ENCODE measurements at regions not wholly inside any gene's neighbourhood (a gene's known extent, or its start where the extent isn't known, plus 50 kb on each side); places are given as distances from the start of the nearest gene placed in this dataset.

- ChIA-PET POLR2A (no interaction called here), CTCF (no interaction called here)
- H3K4me3 ChIP-seq (ENCODE audit: control insufficient read depth in 1 of 7, extremely low read depth in 1 of 7, insufficient read depth in 4 of 7, low read depth in 2 of 7, low read length in 6 of 7), result no peak overlapping the region
- H3K27me3 ChIP-seq (replicated peaks in 2 of 5; ENCODE audit: control insufficient read depth in 4 of 5, insufficient read depth in 5 of 5, low read length in 4 of 5), result no peaks in the 10 kb centered on the region
- no peaks in the 10 kb centered on the region for H3K4me1 ChIP-seq (ENCODE audit: control extremely low read depth in 1 of 4, control insufficient read depth in 4 of 4, insufficient read depth in 4 of 4, low read length in 3 of 4)
- no peaks in the 10 kb centered on the region for H3K36me3 ChIP-seq (ENCODE audit: control insufficient read depth in 4 of 4, insufficient read depth in 4 of 4, low read length in 3 of 4)
- no peaks in the 10 kb centered on the region for H3K9me3 ChIP-seq (ENCODE audit: control extremely low read depth in 1 of 5, control insufficient read depth in 4 of 5, insufficient read depth in 2 of 5, low read depth in 1 of 5, low read length in 4 of 5)
- no peak for DNase-seq
- no peak overlapping the region for H3K27ac ChIP-seq (ENCODE audit: insufficient read depth in 1 of 2, low read depth in 1 of 2, low read length in 2 of 2, poor library complexity in 1 of 2, severe bottlenecking in 2 of 2)
- 100% methylated on average over 1 of the region's 1 CpG for WGBS (ENCODE audit: insufficient coverage)
These were observed 565.8 kb upstream of the COBL start for GRCh38 chr7:51882412-51882811.

GRCh38 chr7:51881309-51881708 is 564.7 kb upstream of the COBL start:
- no peaks in the 10 kb centered on the region for H3K27me3 ChIP-seq (replicated peaks in 2 of 5; ENCODE audit: control insufficient read depth in 4 of 5, insufficient read depth in 5 of 5, low read length in 4 of 5)
- 80% methylated on average over 1 of the region's 2 CpGs for WGBS (ENCODE audit: insufficient coverage)
- ChIA-PET POLR2A (no interaction called here), CTCF (no interaction called here)
- H3K9me3 ChIP-seq (ENCODE audit: control extremely low read depth in 1 of 5, control insufficient read depth in 4 of 5, insufficient read depth in 2 of 5, low read depth in 1 of 5, low read length in 4 of 5), result no peaks in the 10 kb centered on the region
- H3K27ac ChIP-seq (ENCODE audit: insufficient read depth in 1 of 2, low read depth in 1 of 2, low read length in 2 of 2, poor library complexity in 1 of 2, severe bottlenecking in 2 of 2), result no peak overlapping the region
- no peak overlapping the region for H3K4me3 ChIP-seq (ENCODE audit: control insufficient read depth in 1 of 7, extremely low read depth in 1 of 7, insufficient read depth in 4 of 7, low read depth in 2 of 7, low read length in 6 of 7)
- DNase-seq, result no peak
- no peaks in the 10 kb centered on the region for H3K36me3 ChIP-seq (ENCODE audit: control insufficient read depth in 4 of 4, insufficient read depth in 4 of 4, low read length in 3 of 4)
- no peaks in the 10 kb centered on the region for H3K4me1 ChIP-seq (ENCODE audit: control extremely low read depth in 1 of 4, control insufficient read depth in 4 of 4, insufficient read depth in 4 of 4, low read length in 3 of 4)

- H3K27me3 ChIP-seq (replicated peaks in 2 of 5; ENCODE audit: control insufficient read depth in 4 of 5, insufficient read depth in 5 of 5, low read length in 4 of 5), result no peaks in the 10 kb centered on the region
- no peak overlapping the region for H3K27ac ChIP-seq (ENCODE audit: insufficient read depth in 1 of 2, low read depth in 1 of 2, low read length in 2 of 2, poor library complexity in 1 of 2, severe bottlenecking in 2 of 2)
- ChIA-PET POLR2A (no interaction called here), CTCF (no interaction called here)
- H3K9me3 ChIP-seq (ENCODE audit: control extremely low read depth in 1 of 5, control insufficient read depth in 4 of 5, insufficient read depth in 2 of 5, low read depth in 1 of 5, low read length in 4 of 5), result no peaks in the 10 kb centered on the region
- no peak for DNase-seq
- no peaks in the 10 kb centered on the region for H3K4me1 ChIP-seq (ENCODE audit: control extremely low read depth in 1 of 4, control insufficient read depth in 4 of 4, insufficient read depth in 4 of 4, low read length in 3 of 4)
- H3K36me3 ChIP-seq (ENCODE audit: control insufficient read depth in 4 of 4, insufficient read depth in 4 of 4, low read length in 3 of 4), result no peaks in the 10 kb centered on the region
- no CpG with 5 or more reads among the region's 1 CpG for WGBS (ENCODE audit: insufficient coverage)
- H3K4me3 ChIP-seq (ENCODE audit: control insufficient read depth in 1 of 7, extremely low read depth in 1 of 7, insufficient read depth in 4 of 7, low read depth in 2 of 7, low read length in 6 of 7), result no peak overlapping the region
These were observed 562.3 kb upstream of the COBL start for GRCh38 chr7:51878865-51879264.

GRCh38 chr7:51869452-51869851 is 552.8 kb upstream of the COBL start:
- Histone ChIP-seq H3K4me3 (ENCODE audit: control insufficient read depth in 1 of 7, extremely low read depth in 1 of 7, insufficient read depth in 4 of 7, low read depth in 2 of 7, low read length in 6 of 7) (no peak overlapping the region), H3K27me3 (replicated peaks in 2 of 5; ENCODE audit: control insufficient read depth in 4 of 5, insufficient read depth in 5 of 5, low read length in 4 of 5) (no peaks in the 10 kb centered on the region), H3K27ac (ENCODE audit: insufficient read depth in 1 of 2, low read depth in 1 of 2, low read length in 2 of 2, poor library complexity in 1 of 2, severe bottlenecking in 2 of 2) (no peak overlapping the region), H3K9me3 (ENCODE audit: control extremely low read depth in 1 of 5, control insufficient read depth in 4 of 5, insufficient read depth in 2 of 5, low read depth in 1 of 5, low read length in 4 of 5) (no peaks in the 10 kb centered on the region), H3K4me1 (ENCODE audit: control extremely low read depth in 1 of 4, control insufficient read depth in 4 of 4, insufficient read depth in 4 of 4, low read length in 3 of 4) (no peaks in the 10 kb centered on the region), H3K36me3 (ENCODE audit: control insufficient read depth in 4 of 4, insufficient read depth in 4 of 4, low read length in 3 of 4) (no peaks in the 10 kb centered on the region)
- WGBS (ENCODE audit: insufficient coverage), result 68% methylated on average over 6 of the region's 6 CpGs
- DNase-seq, result no peak
- CTCF ChIA-PET, result no interaction called here
- POLR2A ChIA-PET, result no interaction called here

- H3K4me1 ChIP-seq (ENCODE audit: control extremely low read depth in 1 of 4, control insufficient read depth in 4 of 4, insufficient read depth in 4 of 4, low read length in 3 of 4), result no peaks in the 10 kb centered on the region
- ChIA-PET POLR2A (no interaction called here), CTCF (no interaction called here)
- no peaks in the 10 kb centered on the region for H3K27me3 ChIP-seq (replicated peaks in 2 of 5; ENCODE audit: control insufficient read depth in 4 of 5, insufficient read depth in 5 of 5, low read length in 4 of 5)
- no peaks in the 10 kb centered on the region for H3K36me3 ChIP-seq (ENCODE audit: control insufficient read depth in 4 of 4, insufficient read depth in 4 of 4, low read length in 3 of 4)
- H3K4me3 ChIP-seq (ENCODE audit: control insufficient read depth in 1 of 7, extremely low read depth in 1 of 7, insufficient read depth in 4 of 7, low read depth in 2 of 7, low read length in 6 of 7), result no peak overlapping the region
- DNase-seq, result no peak
- 83% methylated on average over 1 of the region's 2 CpGs for whole genome bisulfite sequencing (ENCODE audit: insufficient coverage)
- H3K27ac ChIP-seq (ENCODE audit: insufficient read depth in 1 of 2, low read depth in 1 of 2, low read length in 2 of 2, poor library complexity in 1 of 2, severe bottlenecking in 2 of 2), result no peak overlapping the region
- H3K9me3 ChIP-seq (ENCODE audit: control extremely low read depth in 1 of 5, control insufficient read depth in 4 of 5, insufficient read depth in 2 of 5, low read depth in 1 of 5, low read length in 4 of 5), result no peaks in the 10 kb centered on the region
These were observed 550.5 kb upstream of the COBL start for GRCh38 chr7:51867117-51867516.

- 100% methylated on average over 2 of the region's 2 CpGs for WGBS (ENCODE audit: insufficient coverage)
- ChIA-PET POLR2A (no interaction called here), CTCF (no interaction called here)
- H3K36me3 ChIP-seq (ENCODE audit: control insufficient read depth in 4 of 4, insufficient read depth in 4 of 4, low read length in 3 of 4), result no peaks in the 10 kb centered on the region
- DNase-seq, result no peak
- H3K4me1 ChIP-seq (ENCODE audit: control extremely low read depth in 1 of 4, control insufficient read depth in 4 of 4, insufficient read depth in 4 of 4, low read length in 3 of 4), result no peaks in the 10 kb centered on the region
- no peak overlapping the region for H3K27ac ChIP-seq (ENCODE audit: insufficient read depth in 1 of 2, low read depth in 1 of 2, low read length in 2 of 2, poor library complexity in 1 of 2, severe bottlenecking in 2 of 2)
- H3K27me3 ChIP-seq (replicated peaks in 2 of 5; ENCODE audit: control insufficient read depth in 4 of 5, insufficient read depth in 5 of 5, low read length in 4 of 5), result no peaks in the 10 kb centered on the region
- H3K9me3 ChIP-seq (ENCODE audit: control extremely low read depth in 1 of 5, control insufficient read depth in 4 of 5, insufficient read depth in 2 of 5, low read depth in 1 of 5, low read length in 4 of 5), result peaks cover 0 to 2% (median 0%) of the 10 kb centered on the region in 5 experiments
- H3K4me3 ChIP-seq (ENCODE audit: control insufficient read depth in 1 of 7, extremely low read depth in 1 of 7, insufficient read depth in 4 of 7, low read depth in 2 of 7, low read length in 6 of 7), result no peak overlapping the region
These were observed 543.7 kb upstream of the COBL start for GRCh38 chr7:51860305-51860704.

- POLR2A ChIA-PET, result no interaction called here
- no peak for DNase-seq
- Histone ChIP-seq H3K4me3 (ENCODE audit: control insufficient read depth in 1 of 7, extremely low read depth in 1 of 7, insufficient read depth in 4 of 7, low read depth in 2 of 7, low read length in 6 of 7) (no peak overlapping the region), H3K27ac (ENCODE audit: insufficient read depth in 1 of 2, low read depth in 1 of 2, low read length in 2 of 2, poor library complexity in 1 of 2, severe bottlenecking in 2 of 2) (no peak overlapping the region), H3K27me3 (replicated peaks in 2 of 5; ENCODE audit: control insufficient read depth in 4 of 5, insufficient read depth in 5 of 5, low read length in 4 of 5) (no peaks in the 10 kb centered on the region), H3K9me3 (ENCODE audit: control extremely low read depth in 1 of 5, control insufficient read depth in 4 of 5, insufficient read depth in 2 of 5, low read depth in 1 of 5, low read length in 4 of 5) (peaks cover 0 to 9% (median 2%) of the 10 kb centered on the region in 5 experiments), H3K36me3 (ENCODE audit: control insufficient read depth in 4 of 4, insufficient read depth in 4 of 4, low read length in 3 of 4) (no peaks in the 10 kb centered on the region), H3K4me1 (ENCODE audit: control extremely low read depth in 1 of 4, control insufficient read depth in 4 of 4, insufficient read depth in 4 of 4, low read length in 3 of 4) (no peaks in the 10 kb centered on the region)
- 30% methylated on average over 1 of the region's 2 CpGs for WGBS (ENCODE audit: insufficient coverage)
- CTCF ChIA-PET, result no interaction called here
These were observed 533.5 kb upstream of the COBL start for GRCh38 chr7:51850126-51850525.
